ENCODE measurements at regions not wholly inside any gene's neighbourhood (a gene's known extent, or its start where the extent isn't known, plus 50 kb on each side); places are given as distances from the start of the nearest gene placed in this dataset.

GRCh38 chr4:153884325-153884724 is 95.4 kb upstream of the SFRP2 start:
- TF ChIP-seq POLR2A (IDR thresholded peaks at IDR 0.05; ENCODE audit: low read depth, low read length) (no peak), POLR2AphosphoS5 (IDR thresholded peaks at IDR 0.05; ENCODE audit: low read depth, low read length) (no peak)
